KG1 (cell line): ENCODE measurements at regions not wholly inside any gene's neighbourhood (a gene's known extent, or its start where the extent isn't known, plus 50 kb on each side); places are given as distances from the start of the nearest gene placed in this dataset.
A peak's percentile ranks its signal among the peaks of the same experiment; 100 is the strongest.

Source experiments
- DNase-seq: peaks from one replicate; lab custom pipeline; 2025; lab: John Stamatoyannopoulos, UW

DNA sequence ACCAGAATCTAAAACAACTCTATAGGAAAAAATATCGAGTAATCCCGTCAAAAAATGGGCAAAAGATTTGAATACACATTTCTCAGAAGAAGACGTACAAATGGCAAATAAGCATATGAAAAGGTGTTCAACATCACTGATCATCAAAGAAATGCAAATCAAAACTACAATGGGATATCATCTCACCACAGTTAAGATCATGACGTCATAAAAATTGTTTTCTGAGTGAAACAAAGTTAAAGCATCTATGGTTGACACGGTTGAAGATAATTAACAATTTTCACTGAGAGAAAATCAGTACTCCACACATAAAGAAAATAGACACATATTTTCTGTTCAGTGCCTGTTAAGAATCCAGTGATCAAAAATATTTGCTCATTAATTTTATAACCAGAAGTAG, 1010.8 kb upstream of the ADGRL3 start:
- DNase-seq = no peak

DNA sequence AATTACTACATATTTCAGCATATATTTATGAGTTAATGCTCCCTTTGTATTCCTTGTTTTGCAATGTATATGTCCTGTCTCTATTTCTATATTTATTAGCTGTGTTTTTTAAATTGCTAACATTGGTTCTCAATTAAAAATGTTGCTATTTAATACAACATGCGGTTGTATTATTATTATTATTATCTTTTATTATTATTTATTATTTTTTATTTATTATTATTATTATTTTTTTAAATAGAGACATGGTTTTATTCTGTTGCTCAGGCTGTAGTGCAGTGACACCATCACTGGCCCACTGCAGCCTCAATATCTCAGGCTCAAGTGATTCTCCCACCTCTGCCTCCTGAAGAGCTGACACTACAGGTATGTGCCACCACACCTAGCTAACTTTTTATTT, 1005.9 kb upstream of the ADGRL3 start:
- no peak for DNase-seq

DNA sequence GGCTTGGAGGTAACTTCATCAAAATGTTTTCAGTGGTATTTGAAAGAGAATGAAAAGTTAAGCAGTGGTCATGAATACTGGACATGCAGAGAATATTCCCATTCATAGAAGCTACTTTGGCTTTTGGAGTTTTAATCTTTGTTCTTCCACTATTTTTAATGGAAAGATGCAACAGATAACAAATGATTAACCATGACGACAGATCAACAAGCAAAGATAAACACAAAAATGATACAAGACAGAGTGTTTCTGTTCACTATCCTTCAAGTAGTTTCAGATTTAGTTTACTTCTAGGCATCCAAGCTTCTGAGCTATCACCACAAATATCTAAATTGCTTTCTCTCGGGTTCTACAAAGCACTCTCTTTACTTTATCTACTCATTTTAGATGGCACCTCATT, 1004.9 kb upstream of the ADGRL3 start:
- DNase-seq = no peak

DNA sequence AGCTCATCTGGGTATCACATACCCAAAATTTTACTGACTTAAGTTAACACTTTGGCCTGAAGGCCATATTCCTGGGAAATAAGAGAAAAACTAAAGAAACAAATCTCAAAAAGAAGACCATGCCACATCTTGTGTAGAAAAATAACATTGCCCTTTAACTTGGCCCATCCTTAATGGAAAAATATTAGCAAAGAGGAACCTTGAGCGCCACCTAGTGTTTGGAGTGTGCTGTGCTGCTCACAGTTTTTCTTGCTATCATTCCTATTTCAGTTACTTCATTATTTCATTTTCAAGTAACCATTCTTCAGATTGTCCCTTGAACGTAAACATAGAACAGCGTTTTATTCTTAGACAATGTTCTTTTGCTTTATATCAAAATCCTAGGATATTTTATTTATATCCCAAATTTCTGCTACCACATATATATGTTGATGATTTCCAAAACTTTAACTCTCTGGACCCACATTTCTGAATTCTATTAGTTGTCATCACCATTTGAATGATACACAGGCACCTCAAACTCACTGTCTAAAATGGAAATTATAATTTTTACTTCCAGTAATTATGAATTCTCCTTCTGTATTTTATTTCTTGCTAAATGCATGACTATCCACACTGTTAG, 999.0 kb upstream of the ADGRL3 start:
- DNase-seq = peak; percentile 61

DNA sequence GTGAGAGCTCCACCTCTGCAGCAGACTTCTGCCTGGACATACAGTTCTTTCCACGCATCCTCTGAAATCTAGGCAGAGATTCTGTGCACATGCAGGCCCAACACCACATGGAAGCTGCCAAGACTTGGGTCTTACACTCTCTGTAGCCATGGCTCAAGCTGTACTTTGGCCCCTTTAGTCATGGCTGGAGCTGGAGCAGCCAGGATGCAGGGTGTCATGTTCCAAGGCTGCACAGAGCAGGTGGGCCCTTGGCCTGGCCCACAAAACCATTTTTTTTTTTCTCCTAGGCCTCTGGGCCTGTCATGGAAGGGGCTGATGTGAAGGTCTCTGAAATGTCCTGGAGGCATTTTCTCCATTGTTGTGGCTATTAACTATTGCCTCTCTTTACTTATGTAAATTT, 990.5 kb upstream of the ADGRL3 start:
- no peak for DNase-seq

DNA sequence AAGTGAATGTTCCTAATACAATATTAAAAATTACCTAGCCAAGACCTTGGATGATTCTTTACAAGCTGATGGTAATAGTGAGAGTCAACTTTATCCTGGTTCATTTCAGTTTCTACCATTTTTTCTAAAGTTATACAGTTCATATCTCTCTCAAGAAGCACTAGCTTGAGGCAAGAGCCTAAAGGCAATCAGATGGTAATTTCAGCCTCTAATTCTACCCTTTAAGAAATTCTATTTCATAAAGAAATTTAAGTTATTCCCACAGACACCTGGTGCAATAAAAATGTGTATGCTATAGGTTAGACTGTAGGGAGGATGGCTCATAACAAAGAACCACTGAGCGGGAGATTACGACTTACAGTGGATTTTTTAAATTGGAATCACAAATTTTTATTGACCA, 984.2 kb upstream of the ADGRL3 start:
- DNase-seq = no peak

DNA sequence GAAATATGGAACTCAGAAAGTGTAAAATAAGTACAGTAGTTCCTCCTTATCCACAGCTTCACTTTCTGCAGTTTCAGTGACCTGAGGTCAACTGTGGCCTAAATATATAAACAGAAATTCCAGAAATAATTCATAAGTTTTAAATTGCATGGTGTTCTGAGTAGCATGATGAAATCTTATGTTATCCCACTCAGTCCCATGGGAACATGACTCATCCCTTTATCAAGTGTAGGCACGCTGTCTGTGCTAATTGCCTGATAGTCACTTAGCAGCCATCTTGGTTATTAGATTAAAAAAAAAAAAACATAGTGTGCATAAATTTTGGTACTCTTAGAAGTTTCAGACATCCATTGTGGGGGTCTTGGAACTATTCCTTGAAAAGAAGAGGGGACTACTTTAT, 983.4 kb upstream of the ADGRL3 start:
- DNase-seq = no peak

DNA sequence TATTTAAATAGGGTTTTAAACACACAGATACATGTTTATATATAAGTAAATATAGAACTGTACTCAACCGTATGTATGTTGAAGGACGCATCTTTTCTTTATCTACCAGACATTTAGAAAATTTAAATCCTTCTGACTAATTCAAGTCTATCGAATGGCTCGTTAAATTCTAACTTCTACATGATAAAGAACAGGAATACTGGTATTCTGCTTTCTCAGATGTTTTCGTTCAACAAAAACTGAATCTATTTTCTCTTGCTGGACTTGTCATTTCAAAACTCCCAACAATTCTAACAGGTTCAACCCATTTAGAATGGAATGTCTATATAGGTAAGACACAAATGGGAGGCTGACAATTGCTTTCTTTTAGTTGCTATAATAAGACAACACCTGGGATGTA, 978.3 kb upstream of the ADGRL3 start:
- DNase-seq = no peak

DNA sequence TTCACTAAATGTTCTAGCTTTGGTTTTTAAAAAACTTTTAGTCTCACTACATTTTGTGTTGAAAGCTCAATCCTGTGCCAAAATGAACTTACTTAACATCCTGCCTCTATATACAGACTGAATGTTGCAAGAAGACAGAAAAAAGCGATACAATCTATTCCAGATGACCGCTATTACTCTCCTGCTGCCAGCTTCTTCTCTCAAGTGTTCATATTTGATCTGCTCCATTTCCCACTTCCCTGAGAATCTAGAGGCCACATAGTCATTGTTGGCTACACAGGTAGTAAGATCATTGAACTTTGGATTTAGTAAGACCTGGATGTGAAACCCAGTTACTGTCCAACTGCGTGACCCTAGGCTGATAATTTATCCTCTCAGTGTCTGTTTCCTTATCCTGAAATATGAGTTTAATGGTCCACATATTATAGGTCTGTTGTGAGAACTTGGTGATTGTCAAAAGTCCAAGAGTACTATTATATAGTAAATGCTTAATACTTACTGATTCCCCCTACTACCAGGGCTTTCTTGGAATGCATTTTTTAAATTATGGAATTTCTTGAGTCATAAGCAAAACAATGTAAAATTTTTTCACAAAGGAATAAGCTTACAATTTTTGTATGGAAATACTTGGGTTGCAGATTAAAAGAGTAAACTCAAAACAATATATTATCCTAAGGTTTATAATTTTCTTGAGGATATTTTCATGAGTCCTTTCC, 976.8 kb upstream of the ADGRL3 start:
- DNase-seq = no peak

DNA sequence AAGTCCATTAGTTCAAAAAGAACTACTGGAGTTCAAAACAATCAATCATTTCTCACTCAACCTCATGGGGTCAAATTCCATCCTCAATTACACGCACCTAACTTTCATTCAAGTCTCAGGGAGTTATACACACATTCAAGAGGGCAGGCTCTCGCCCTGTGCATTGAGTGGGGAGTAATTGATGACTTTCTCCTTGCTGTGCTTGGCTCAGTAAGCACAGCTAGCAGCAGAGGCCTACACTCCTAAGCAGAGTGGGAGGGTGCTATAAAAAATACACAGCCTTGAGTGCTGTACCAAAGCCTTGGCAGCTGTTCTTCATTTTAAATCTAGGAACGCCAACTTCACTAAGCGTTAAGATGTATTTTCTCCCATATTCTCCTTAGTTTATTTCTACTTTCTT, 958.3 kb upstream of the ADGRL3 start:
- DNase-seq = no peak

DNA sequence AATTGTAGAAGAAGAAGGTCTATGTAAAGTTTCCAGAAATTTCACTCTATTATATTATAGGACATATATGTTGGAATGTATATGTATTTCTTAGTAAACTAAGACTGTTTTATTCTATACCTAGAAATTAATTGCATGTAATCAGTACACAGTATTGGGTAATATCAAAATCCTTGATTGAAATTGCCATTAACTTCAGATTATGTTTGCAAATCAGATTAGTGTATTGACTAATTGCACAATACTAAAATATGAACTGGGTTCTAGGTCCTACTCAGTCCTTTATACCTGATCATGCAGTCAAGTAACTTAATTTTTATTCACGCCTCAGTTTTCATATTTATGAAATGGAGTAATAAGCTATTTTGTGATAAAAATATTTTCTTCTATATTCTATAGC, 950.3 kb upstream of the ADGRL3 start:
- no peak for DNase-seq

DNA sequence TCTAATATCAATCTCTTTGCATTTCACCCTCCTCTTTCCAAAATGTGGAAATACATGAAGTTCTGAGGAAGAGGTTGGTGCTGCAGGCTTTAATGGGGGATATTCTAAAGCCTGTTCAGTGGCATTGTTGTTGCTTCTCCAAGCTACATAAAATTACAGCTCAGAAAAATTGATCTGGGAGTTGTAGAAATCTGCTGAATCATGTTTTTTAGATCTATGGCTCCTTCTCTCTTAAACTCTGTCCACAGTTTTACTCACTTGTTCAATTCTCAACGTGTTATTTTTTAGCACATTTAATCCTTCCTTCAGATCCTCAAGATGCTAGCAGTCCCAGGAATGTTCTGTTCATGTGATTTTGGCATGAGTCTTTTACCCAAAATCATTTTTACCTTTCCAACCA, 949.5 kb upstream of the ADGRL3 start:
- no peak for DNase-seq

DNA sequence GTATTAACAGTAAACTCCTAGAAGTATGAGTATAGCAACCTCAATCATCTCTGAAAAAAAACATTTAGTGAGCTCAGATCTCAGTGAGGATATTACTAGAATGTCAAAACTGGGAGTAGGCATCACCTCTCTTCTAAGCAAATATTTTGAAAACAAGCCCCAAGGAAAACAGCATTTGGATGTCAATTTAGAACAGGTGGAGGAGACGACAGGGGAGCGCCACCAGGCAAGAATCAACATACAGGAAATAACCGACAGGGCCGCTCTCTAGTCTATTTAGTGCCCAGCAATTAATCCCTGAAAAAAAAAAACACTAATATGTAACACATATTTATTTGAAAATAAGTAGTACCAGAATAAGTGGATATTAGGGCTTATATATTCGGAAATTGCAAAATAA, 940.3 kb upstream of the ADGRL3 start:
- no peak for DNase-seq

DNA sequence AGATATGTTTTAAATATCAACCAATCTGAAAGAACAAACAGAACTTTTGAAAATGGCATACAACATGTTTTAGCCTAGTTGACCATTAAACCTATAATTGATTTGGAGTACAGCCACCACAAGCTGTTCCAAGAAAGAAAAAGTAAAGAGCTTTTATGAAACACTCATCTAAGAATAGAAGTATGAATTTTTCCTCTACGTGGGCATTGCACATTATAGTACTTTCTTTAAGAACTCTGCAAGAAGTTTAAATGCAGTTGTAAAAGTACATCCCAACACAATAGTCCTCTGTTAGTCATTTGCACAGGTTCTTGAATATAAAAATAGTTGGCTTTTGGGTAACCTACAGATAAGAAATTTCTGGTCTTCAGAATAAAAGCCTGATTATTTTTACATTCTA, 933.6 kb upstream of the ADGRL3 start:
- no peak for DNase-seq

DNA sequence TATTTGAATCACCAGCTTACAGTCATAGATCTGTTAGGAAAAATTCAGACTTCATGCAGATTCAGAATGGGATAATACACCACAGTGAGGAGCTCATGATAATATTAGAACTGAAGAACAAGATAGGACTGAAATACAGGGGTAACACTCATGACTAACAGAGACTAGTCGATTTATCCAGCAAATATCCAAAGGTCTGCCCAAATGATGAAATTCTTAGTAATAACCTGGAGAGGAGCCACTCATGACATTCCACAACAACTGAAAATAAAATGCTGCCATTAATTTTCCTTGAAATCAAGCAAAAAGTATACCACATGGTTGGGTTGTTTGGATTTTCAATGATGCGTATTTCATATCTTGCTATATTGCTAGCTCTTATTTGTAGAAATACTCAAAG, 903.7 kb upstream of the ADGRL3 start:
- DNase-seq = no peak

DNA sequence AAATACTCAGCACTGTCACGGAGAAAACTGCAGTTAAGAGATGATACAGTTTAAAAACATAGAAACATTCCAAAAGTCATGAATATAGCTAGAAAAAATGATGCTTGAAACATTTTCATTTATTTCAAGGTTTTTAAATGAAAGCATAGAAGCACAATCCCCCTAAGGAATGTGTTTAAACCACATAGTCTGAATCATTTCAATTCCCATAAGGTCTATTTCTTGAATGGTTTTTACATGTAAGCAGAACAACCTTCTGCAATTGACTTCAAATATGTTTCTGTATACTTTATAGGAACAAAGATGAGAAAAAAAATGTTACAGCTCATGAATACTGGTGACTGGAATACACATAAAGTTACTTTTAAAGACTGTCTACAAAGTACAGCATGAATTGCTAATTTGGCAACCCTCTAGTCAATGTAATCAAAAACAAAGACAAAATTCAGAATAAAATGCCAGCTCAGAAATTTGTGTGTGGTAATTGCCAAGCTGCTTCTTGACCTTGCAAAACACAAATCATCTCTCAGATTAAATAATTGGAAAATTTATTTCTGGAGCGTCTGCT, 886.4 kb upstream of the ADGRL3 start:
- no peak for DNase-seq

DNA sequence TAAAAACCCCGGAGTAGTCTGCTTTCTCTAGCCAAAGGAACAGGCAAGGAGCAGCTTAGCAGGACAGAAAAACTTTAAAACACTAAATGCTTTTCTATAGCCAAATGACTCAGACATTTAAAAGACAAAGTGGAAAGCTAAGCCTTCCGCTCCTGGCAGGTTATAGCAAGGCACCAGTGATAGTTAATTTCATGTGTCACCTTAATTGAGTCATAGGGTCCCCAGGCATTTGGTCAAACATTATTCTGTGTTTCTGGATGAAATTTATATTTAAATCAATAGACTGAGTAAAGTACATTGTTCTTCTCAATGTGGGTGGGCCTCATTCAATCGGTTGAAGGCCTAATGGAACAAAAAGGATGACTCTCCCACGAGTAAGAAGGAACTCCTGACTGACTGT, 885.7 kb upstream of the ADGRL3 start:
- no peak for DNase-seq

DNA sequence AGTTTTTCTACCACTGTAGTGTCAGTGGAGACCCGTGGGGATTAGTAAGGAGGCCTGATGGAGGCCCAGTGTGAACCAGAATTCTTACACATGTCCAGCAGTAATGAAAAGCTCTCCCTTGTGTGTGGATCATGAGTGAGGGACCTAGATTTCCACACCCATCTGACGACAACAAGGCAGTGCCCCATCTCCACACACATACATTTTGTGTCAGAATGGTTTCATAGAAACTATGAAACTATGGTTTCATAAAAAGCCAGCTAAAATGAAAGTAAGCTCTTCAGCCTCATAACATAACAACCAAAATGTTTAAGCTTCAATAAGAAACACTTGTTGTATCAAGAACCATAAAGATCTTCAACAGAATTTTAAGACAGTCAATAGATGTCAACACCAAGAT, 884.5 kb upstream of the ADGRL3 start:
- no peak for DNase-seq

DNA sequence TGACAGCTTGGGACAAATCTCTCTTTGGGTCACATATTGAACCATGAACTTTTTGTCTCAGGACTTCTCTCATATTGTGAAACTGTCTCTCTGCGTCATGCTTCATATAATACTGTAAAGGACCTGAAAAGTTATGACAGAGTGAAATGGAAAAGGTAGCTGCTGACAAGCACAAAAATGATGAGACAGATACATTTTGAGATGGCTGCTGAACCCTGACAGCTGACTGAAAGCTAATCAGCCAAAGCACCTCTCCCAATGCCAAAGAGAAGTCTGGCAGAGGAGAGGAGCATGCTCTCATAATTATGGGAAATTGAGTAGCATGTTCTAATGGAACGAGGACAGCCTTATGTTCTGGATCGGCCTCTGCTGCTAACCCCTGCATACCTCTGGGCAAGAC, 873.4 kb upstream of the ADGRL3 start:
- no peak for DNase-seq

DNA sequence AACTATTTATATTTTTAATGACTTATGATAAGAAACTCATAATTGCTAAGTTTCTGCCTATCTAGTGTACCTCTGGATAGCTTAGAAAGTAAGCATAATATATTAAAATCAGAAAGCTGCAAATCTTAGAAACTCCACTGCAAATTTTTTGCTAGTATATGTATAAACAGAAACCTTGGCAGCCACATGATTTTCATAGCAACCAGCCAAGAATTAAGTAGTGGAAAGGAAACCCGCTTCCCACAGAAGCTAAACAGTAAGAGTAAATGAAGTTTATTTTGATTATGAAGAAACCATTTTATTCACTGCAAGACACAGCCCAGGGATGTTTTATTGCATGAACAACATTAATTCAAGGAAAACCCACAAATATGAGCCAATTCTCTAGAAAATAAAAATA, 872.5 kb upstream of the ADGRL3 start:
- DNase-seq = no peak

DNA sequence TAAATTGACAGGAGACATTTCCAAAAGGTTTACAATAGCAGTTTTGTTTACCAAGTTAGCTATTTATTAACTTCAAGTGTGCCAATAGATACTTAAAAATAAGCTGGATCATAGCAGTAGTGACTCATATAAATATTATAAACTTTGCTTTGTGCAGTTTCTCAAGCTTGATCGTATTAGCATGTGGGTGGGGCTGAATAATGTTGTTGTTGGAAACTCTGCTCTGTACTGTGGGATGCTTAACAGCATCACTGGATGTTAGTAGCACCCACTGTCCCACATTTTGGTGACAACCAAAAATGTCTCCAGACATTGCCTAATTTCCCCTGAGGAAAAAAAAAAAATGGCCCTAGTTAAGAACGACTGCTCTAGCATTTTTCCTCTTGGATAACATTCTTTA, 855.2 kb upstream of the ADGRL3 start:
- no peak for DNase-seq

DNA sequence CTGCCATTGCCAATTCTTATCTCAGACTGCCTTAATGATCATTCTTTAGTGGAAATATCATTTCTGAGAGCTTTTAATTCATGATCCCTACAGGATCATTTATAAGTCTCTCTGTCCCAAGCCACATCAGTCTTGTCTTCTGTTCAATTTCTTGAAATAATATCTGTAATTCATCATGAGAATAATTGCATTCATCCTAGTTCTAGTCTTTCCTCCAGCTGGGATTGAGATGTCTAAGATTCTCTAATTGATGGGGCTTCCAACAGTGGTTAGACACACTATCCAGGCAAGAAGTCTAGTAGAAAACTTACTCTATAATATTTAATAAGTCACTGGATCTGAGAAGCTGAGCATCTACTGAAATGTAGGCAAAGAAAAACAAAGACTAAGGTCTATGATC, 854.7 kb upstream of the ADGRL3 start:
- no peak for DNase-seq

DNA sequence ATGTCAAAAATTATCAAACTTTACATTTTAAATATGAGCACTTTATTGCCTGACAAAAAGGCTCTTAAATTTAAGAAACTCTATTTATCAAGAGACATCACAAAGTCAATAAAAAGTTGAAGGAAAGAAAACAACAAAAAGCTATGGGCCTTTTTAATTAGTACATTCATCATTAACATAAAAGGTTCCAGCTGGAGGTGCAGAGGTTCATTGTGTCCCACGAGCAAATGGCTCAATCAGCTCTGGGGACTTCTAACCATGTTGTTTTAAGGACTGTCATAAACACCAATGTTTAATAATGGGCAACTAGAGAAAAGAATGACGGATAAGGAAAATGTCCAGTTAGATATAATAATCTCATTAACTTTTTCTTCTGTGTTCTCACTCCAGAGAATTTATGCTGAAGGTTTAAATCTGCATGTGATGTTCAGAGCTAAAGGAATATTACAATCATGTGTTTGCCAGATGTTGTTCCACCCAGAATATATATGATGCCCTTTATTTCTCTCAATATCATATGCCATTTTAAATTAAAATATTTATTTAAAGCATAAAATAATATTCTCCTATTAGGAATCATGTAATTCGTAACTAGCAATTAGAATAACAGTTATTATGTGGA, 840.3 kb upstream of the ADGRL3 start:
- no peak for DNase-seq

DNA sequence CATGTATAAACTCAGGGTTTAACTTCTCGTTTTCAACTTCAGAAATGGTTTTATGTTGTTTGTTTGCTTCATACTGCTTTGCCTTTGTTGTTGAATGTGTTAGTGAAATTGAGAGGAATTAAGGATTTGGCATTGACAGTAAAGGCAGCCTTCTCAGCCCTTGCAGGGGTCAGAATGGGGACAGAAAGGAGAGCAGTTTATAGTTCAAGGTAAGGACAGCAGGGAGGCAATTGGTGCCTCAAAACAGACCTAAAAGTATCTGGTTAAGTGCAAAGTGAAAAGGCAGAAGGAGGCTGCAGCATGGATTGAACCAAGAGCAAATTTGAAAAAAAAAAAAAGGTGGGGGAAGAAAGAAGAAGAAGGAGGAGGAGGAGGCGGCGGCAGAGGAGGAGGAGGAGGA, 835.0 kb upstream of the ADGRL3 start:
- no peak for DNase-seq
